HG02884 (cell line): ENCODE measurements at regions not wholly inside any gene's neighbourhood (a gene's known extent, or its start where the extent isn't known, plus 50 kb on each side); places are given as distances from the start of the nearest gene placed in this dataset.
"Not testable (repeated sequence)": the region's sequence is repeated elsewhere in the genome, so short reads cannot be mapped to it uniquely, and the experiment has no call there.

Experiments
- ATAC-seq: cut with Tn5 transposase; IDR thresholded peaks from one replicate; pipeline ENCODE4 v1.9.1; 2021; ENCODE audit warnings: mild to moderate bottlenecking, moderate library complexity; ENCODE audit not compliant: unreplicated experiment

GRCh38 chr1:146883190-146883589, 54.9 kb upstream of the NBPF12 start:
- ATAC-seq: not testable (repeated sequence)

GRCh38 chr1:146881096-146881495, 57.0 kb upstream of the NBPF12 start:
- not testable (repeated sequence) for ATAC-seq

GRCh38 chr1:146863799-146864319, 74.3 kb upstream of the NBPF12 start:
- ATAC-seq: not testable (repeated sequence)

- ATAC-seq: not testable (repeated sequence)
Observed at GRCh38 chr1:146853147-146853546, 85.0 kb upstream of the NBPF12 start.

- not testable (repeated sequence) for ATAC-seq
Observed at GRCh38 chr1:146850352-146850889, 87.7 kb upstream of the NBPF12 start.

- not testable (repeated sequence) for ATAC-seq
Observed at GRCh38 chr1:146838725-146839124, 99.4 kb upstream of the NBPF12 start.

- ATAC-seq: not testable (repeated sequence)
Observed at GRCh38 chr1:146826957-146827356, 111.2 kb upstream of the NBPF12 start.

GRCh38 chr1:146794236-146794635, 143.9 kb upstream of the NBPF12 start:
- not testable (repeated sequence) for ATAC-seq

GRCh38 chr1:146792725-146793124, 145.4 kb upstream of the NBPF12 start:
- not testable (repeated sequence) for ATAC-seq

GRCh38 chr1:146784212-146784940, 153.7 kb upstream of the NBPF12 start:
- ATAC-seq: not testable (repeated sequence)

- ATAC-seq: not testable (repeated sequence)
Observed at GRCh38 chr1:146781235-146781634, 156.9 kb upstream of the NBPF12 start.

- not testable (repeated sequence) for ATAC-seq
Observed at GRCh38 chr1:146777826-146778602, 160.1 kb upstream of the NBPF12 start.

- not testable (repeated sequence) for ATAC-seq
Observed at GRCh38 chr1:146774988-146775387, 163.1 kb upstream of the NBPF12 start.

- ATAC-seq: not testable (repeated sequence)
Observed at GRCh38 chr1:146774271-146774670, 163.9 kb upstream of the NBPF12 start.

- ATAC-seq: not testable (repeated sequence)
Observed at GRCh38 chr1:146771409-146771808, 166.7 kb upstream of the NBPF12 start.

GRCh38 chr1:146770998-146771397, 167.1 kb upstream of the NBPF12 start:
- not testable (repeated sequence) for ATAC-seq

- not testable (repeated sequence) for ATAC-seq
Observed at GRCh38 chr1:146763234-146763633, 174.9 kb upstream of the NBPF12 start.

- ATAC-seq: not testable (repeated sequence)
Observed at GRCh38 chr1:146756858-146757257, 181.3 kb upstream of the NBPF12 start.

GRCh38 chr1:146748686-146749085, 189.4 kb upstream of the NBPF12 start:
- not testable (repeated sequence) for ATAC-seq

GRCh38 chr1:146731981-146732680, 206.0 kb upstream of the NBPF12 start:
- not testable (repeated sequence) for ATAC-seq
